Activated B cell treated with CpG ODN at 0.5 μM for 24 hours (primary cell): ENCODE measurements at regions not wholly inside any gene's neighbourhood (a gene's known extent, or its start where the extent isn't known, plus 50 kb on each side); places are given as distances from the start of the nearest gene placed in this dataset.

Source experiments
- ATAC-seq: fragments of 200-7000 bp; cut with Tn5 transposase; one replicate; pipeline ENCODE4 v1.10.0; 2021; ENCODE audit warnings: low read depth, mild to moderate bottlenecking, moderate library complexity
- CTCF ChIA-PET: fragments of 350-600 bp; sonication (Branson Sonifier 250); formaldehyde crosslinking; loops from one replicate; lab custom pipeline; 2021; ENCODE audit warnings: antibody characterized with exemption; lab: Charles Lee
- POLR2A ChIA-PET: fragments of 350-600 bp; sonication (Branson Sonifier 250); formaldehyde crosslinking; loops from one replicate; lab custom pipeline; 2021; ENCODE audit warnings: antibody characterized with exemption; lab: Charles Lee
- DNase-seq: peaks from one replicate; pipeline ENCODE4 v3.0.0; 2022
- H3K27ac Mint-ChIP-seq: one replicate; pipeline ENCODE4 v1.8.0; 2020; ENCODE audit warnings: mixed read lengths
- H3K27me3 Mint-ChIP-seq: one replicate; pipeline ENCODE4 v1.8.0; 2021; ENCODE audit warnings: mixed read lengths
- H3K36me3 Mint-ChIP-seq: one replicate; pipeline ENCODE4 v1.8.0; 2021; ENCODE audit warnings: low read depth, mixed read lengths
- H3K4me1 Mint-ChIP-seq: one replicate; pipeline ENCODE4 v1.8.0; 2021; ENCODE audit warnings: mixed read lengths
- H3K4me3 Mint-ChIP-seq: one replicate; pipeline ENCODE4 v1.8.0; 2020; ENCODE audit warnings: mild to moderate bottlenecking, mixed read lengths
- H3K9me3 Mint-ChIP-seq: one replicate; pipeline ENCODE4 v1.8.0; 2020; ENCODE audit warnings: mixed read lengths
- CTCF ChIP-seq: fragments of 200-600 bp; IDR thresholded peaks from one replicate; pipeline ENCODE4 v1.8.0; 2022; ENCODE audit warnings: antibody characterized with exemption, mild to moderate bottlenecking
- intact Hi-C: fragments of 100-400 bp; cut with micrococcal nuclease; formaldehyde crosslinking; loops from one replicate; pipeline ENCODE4 v1.15.1; 2024

- no peak overlapping the region for H3K27ac Mint-ChIP-seq
- ATAC-seq (no peak), DNase-seq (no peak)
- no peaks in the 10 kb centered on the region for H3K27me3 Mint-ChIP-seq
- no peak for TF ChIP-seq CTCF
- no peaks in the 10 kb centered on the region for H3K36me3 Mint-ChIP-seq
- peaks cover 3% of the 10 kb centered on the region for H3K9me3 Mint-ChIP-seq
- ChIA-PET CTCF (no interaction called here), POLR2A (no interaction called here)
- H3K4me3 Mint-ChIP-seq: no peak overlapping the region
- H3K4me1 Mint-ChIP-seq: no peaks in the 10 kb centered on the region
- intact Hi-C loops: no loop called here
Observed at GRCh38 chr21:23099185-23099584, 2101.0 kb downstream of the NCAM2 start.

GRCh38 chr21:23101111-23101510 lies 2102.9 kb downstream of the NCAM2 start:
- H3K27me3 Mint-ChIP-seq: no peaks in the 10 kb centered on the region

GRCh38 chr21:23108533-23108932 lies 2110.3 kb downstream of the NCAM2 start:
- POLR2A ChIA-PET: no interaction called here
- no peaks in the 10 kb centered on the region for H3K4me1 Mint-ChIP-seq
- no peak for TF ChIP-seq CTCF
- H3K27me3 Mint-ChIP-seq: no peaks in the 10 kb centered on the region
- no peak overlapping the region for H3K4me3 Mint-ChIP-seq
- H3K9me3 Mint-ChIP-seq: peaks cover 2% of the 10 kb centered on the region
- no peaks in the 10 kb centered on the region for H3K36me3 Mint-ChIP-seq
- CTCF ChIA-PET: no interaction called here
- H3K27ac Mint-ChIP-seq: no peak overlapping the region
- intact Hi-C loops: no loop called here
- no peak for DNase-seq
- no peak for ATAC-seq

More at GRCh38 chr21:23101111-23101510, 2102.9 kb downstream of the NCAM2 start:
- DNase-seq: no peak
- ChIA-PET POLR2A (no interaction called here), CTCF (no interaction called here)
- Mint-ChIP-seq H3K4me3 (no peak overlapping the region), H3K9me3 (peaks cover 4% of the 10 kb centered on the region), H3K27ac (no peak overlapping the region), H3K4me1 (no peaks in the 10 kb centered on the region), H3K36me3 (no peaks in the 10 kb centered on the region)
- ATAC-seq: no peak
- intact Hi-C loops: no loop called here
- no peak for TF ChIP-seq CTCF

GRCh38 chr21:23111070-23111600 lies 2112.9 kb downstream of the NCAM2 start:
- Mint-ChIP-seq H3K36me3 (no peaks in the 10 kb centered on the region), H3K4me3 (no peak overlapping the region), H3K4me1 (no peaks in the 10 kb centered on the region), H3K27ac (no peak overlapping the region), H3K27me3 (no peaks in the 10 kb centered on the region), H3K9me3 (no peaks in the 10 kb centered on the region)
- no peak for TF ChIP-seq CTCF
- DNase-seq (no peak), ATAC-seq (no peak)
- POLR2A ChIA-PET: no interaction called here
- CTCF ChIA-PET: no interaction called here
- intact Hi-C loops: no loop called here

- no peak for DNase-seq
- Mint-ChIP-seq H3K4me1 (no peaks in the 10 kb centered on the region), H3K27ac (no peak overlapping the region), H3K36me3 (no peaks in the 10 kb centered on the region), H3K4me3 (no peak overlapping the region), H3K9me3 (no peaks in the 10 kb centered on the region), H3K27me3 (no peaks in the 10 kb centered on the region)
- TF ChIP-seq CTCF: no peak
- ChIA-PET CTCF (no interaction called here), POLR2A (no interaction called here)
- no peak for ATAC-seq
- intact Hi-C loops: no loop called here
Observed at GRCh38 chr21:23119491-23119890, 2121.3 kb downstream of the NCAM2 start.
